ENCODE measurements at regions not wholly inside any gene's neighbourhood (a gene's known extent, or its start where the extent isn't known, plus 50 kb on each side); places are given as distances from the start of the nearest gene placed in this dataset.

DNA sequence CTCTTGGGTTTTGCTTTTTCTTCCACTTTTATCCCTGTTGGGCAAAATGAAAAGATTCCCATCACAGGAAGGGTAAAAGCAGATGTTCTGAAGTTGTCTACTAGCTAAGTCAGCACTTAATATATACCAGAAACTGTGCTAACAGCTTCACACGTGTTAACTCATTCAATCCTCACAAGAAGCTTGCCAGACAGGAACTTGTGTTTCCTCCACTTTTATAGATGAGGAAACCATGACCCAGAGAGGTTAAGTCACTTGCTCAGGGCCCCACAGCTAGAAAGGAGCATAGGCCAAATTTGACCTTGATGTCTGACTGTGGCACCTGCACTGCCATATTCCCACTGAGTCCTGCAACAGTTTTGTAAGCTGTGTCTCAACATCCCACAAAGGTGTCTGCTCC, 76.8 kb upstream of the EPC2 start:
- H3K4me1 ChIP-seq (ENCODE audit: control insufficient read depth in 1 of 2, insufficient read depth in 2 of 2, low read depth in 1 of 2, low read length in 1 of 2) = no peaks in the 10 kb centered on the region
- no peak overlapping the region for H3K9ac ChIP-seq
- H3F3A ChIP-seq (replicated peaks; ENCODE audit: insufficient read depth) = no peaks in the 10 kb centered on the region
- no peaks in the 10 kb centered on the region for H3K36me3 ChIP-seq (replicated peaks in 1 of 2; ENCODE audit: control insufficient read depth in 1 of 2, insufficient read depth in 2 of 2, low read length in 1 of 2)
- no peaks in the 10 kb centered on the region for H4K20me1 ChIP-seq (ENCODE audit: insufficient read depth)
- no peaks in the 10 kb centered on the region for H3K9me2 ChIP-seq
- TF ChIP-seq ZBTB33 (IDR thresholded peaks at IDR 0.05; ENCODE audit: borderline replicate concordance, low read depth) (no peak), RAD21 (IDR thresholded peaks at IDR 0.05; ENCODE audit: low read length) (no peak), TEAD4 (IDR thresholded peaks at IDR 0.05; ENCODE audit: borderline replicate concordance, insufficient read depth) (no peak)
- TF ChIP-seq, protein P1, sequence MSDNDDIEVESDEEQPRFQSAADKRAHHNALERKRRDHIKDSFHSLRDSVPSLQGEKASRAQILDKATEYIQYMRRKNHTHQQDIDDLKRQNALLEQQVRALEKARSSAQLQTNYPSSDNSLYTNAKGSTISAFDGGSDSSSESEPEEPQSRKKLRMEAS (IDR thresholded peaks at IDR 0.05; ENCODE audit: low read depth) = no peak
- TF ChIP-seq, protein P2, sequence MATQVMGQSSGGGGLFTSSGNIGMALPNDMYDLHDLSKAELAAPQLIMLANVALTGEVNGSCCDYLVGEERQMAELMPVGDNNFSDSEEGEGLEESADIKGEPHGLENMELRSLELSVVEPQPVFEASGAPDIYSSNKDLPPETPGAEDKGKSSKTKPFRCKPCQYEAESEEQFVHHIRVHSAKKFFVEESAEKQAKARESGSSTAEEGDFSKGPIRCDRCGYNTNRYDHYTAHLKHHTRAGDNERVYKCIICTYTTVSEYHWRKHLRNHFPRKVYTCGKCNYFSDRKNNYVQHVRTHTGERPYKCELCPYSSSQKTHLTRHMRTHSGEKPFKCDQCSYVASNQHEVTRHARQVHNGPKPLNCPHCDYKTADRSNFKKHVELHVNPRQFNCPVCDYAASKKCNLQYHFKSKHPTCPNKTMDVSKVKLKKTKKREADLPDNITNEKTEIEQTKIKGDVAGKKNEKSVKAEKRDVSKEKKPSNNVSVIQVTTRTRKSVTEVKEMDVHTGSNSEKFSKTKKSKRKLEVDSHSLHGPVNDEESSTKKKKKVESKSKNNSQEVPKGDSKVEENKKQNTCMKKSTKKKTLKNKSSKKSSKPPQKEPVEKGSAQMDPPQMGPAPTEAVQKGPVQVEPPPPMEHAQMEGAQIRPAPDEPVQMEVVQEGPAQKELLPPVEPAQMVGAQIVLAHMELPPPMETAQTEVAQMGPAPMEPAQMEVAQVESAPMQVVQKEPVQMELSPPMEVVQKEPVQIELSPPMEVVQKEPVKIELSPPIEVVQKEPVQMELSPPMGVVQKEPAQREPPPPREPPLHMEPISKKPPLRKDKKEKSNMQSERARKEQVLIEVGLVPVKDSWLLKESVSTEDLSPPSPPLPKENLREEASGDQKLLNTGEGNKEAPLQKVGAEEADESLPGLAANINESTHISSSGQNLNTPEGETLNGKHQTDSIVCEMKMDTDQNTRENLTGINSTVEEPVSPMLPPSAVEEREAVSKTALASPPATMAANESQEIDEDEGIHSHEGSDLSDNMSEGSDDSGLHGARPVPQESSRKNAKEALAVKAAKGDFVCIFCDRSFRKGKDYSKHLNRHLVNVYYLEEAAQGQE (IDR thresholded peaks at IDR 0.05; ENCODE audit: low read depth, low read length) = no peak
- POLR2A ChIA-PET = no interaction called here
- no peaks in the 10 kb centered on the region for H3K9me3 ChIP-seq
- no peak overlapping the region for H2AFZ ChIP-seq (ENCODE audit: low read depth)
- H3K4me3 ChIP-seq (ENCODE audit: low read depth in 2 of 2, low read length in 1 of 2) = no peak overlapping the region
- CTCF ChIA-PET = interaction anchor here (1.2 kb wide), 1 partner anchor 15 kb away, joined by 3 read pairs; no protein-coding TSS in a partner anchor
- H3K4me2 ChIP-seq = no peak overlapping the region
- 8% methylated on average over 1 of the region's 1 CpG for WGBS (ENCODE audit: low lambda C conversion rate)
- peaks cover 7% of the 10 kb centered on the region; the same call in 1 of the 2 replicates for H3K27me3 ChIP-seq (ENCODE audit: insufficient read depth)
- DNase-seq = no peak
- no peaks in the 10 kb centered on the region for H3K79me2 ChIP-seq (ENCODE audit: insufficient read depth)
- no peak overlapping the region for H3K27ac ChIP-seq (ENCODE audit: low read depth in 2 of 2, low read length in 1 of 2)

GRCh38 chr2:148568597-148568996, 76.0 kb upstream of the EPC2 start:
- Histone ChIP-seq H3K79me2 (ENCODE audit: insufficient read depth) (no peaks in the 10 kb centered on the region), H3K9me3 (no peaks in the 10 kb centered on the region), H3K9me2 (no peaks in the 10 kb centered on the region), H4K20me1 (ENCODE audit: insufficient read depth) (no peaks in the 10 kb centered on the region), H3F3A (replicated peaks; ENCODE audit: insufficient read depth) (no peaks in the 10 kb centered on the region), H3K4me1 (ENCODE audit: control insufficient read depth in 1 of 2, insufficient read depth in 2 of 2, low read depth in 1 of 2, low read length in 1 of 2) (no peaks in the 10 kb centered on the region), H3K27me3 (ENCODE audit: insufficient read depth) (peaks cover 7% of the 10 kb centered on the region; the same call in 1 of the 2 replicates), H3K27ac (ENCODE audit: low read depth in 2 of 2, low read length in 1 of 2) (no peak overlapping the region), H3K9ac (no peak overlapping the region), H2AFZ (ENCODE audit: low read depth) (no peak overlapping the region), H3K4me2 (no peak overlapping the region), H3K4me3 (ENCODE audit: low read depth in 2 of 2, low read length in 1 of 2) (no peak overlapping the region), H3K36me3 (replicated peaks in 1 of 2; ENCODE audit: control insufficient read depth in 1 of 2, insufficient read depth in 2 of 2, low read length in 1 of 2) (no peaks in the 10 kb centered on the region)
- DNase-seq = no peak
- ChIA-PET POLR2A (no interaction called here), CTCF (interaction anchor here (1.2 kb wide), 1 partner anchor 16 kb away, joined by 3 read pairs; no protein-coding TSS in a partner anchor)
- WGBS (ENCODE audit: low lambda C conversion rate) = 83% methylated on average over 7 of the region's 9 CpGs
- no peak for TF ChIP-seq FOXJ3 (CRISPR knock-in tag; IDR thresholded peaks at IDR 0.05)
- no peak for TF ChIP-seq JUND (IDR thresholded peaks at IDR 0.05)
- no peak for TF ChIP-seq SIN3A (IDR thresholded peaks at IDR 0.05; ENCODE audit: borderline replicate concordance, low read depth, low read length)
- TF ChIP-seq EZH2phosphoT487 (IDR thresholded peaks at IDR 0.05; ENCODE audit: borderline replicate concordance, low read depth) = no peak
- TF ChIP-seq RCOR1 (IDR thresholded peaks at IDR 0.05; ENCODE audit: low read length) = no peak
- TF ChIP-seq RXRA (IDR thresholded peaks at IDR 0.05; ENCODE audit: borderline replicate concordance, low read depth) = no peak
- TF ChIP-seq YY1 (IDR thresholded peaks at IDR 0.05; ENCODE audit: low read depth) = no peak
- TF ChIP-seq, protein P3, sequence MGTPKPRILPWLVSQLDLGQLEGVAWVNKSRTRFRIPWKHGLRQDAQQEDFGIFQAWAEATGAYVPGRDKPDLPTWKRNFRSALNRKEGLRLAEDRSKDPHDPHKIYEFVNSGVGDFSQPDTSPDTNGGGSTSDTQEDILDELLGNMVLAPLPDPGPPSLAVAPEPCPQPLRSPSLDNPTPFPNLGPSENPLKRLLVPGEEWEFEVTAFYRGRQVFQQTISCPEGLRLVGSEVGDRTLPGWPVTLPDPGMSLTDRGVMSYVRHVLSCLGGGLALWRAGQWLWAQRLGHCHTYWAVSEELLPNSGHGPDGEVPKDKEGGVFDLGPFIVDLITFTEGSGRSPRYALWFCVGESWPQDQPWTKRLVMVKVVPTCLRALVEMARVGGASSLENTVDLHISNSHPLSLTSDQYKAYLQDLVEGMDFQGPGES (IDR thresholded peaks at IDR 0.05; ENCODE audit: low read depth, low read length) = no peak
- no peak for TF ChIP-seq USF1 (IDR thresholded peaks at IDR 0.05; ENCODE audit: borderline replicate concordance, low read depth)
- no peak for TF ChIP-seq MXI1 (IDR thresholded peaks at IDR 0.05; ENCODE audit: low read depth, low read length)
- no peak for TF ChIP-seq TEAD4 (IDR thresholded peaks at IDR 0.05; ENCODE audit: borderline replicate concordance, insufficient read depth)
- no peak for TF ChIP-seq NFIC (IDR thresholded peaks at IDR 0.05; ENCODE audit: borderline replicate concordance)
- TF ChIP-seq, protein P4, sequence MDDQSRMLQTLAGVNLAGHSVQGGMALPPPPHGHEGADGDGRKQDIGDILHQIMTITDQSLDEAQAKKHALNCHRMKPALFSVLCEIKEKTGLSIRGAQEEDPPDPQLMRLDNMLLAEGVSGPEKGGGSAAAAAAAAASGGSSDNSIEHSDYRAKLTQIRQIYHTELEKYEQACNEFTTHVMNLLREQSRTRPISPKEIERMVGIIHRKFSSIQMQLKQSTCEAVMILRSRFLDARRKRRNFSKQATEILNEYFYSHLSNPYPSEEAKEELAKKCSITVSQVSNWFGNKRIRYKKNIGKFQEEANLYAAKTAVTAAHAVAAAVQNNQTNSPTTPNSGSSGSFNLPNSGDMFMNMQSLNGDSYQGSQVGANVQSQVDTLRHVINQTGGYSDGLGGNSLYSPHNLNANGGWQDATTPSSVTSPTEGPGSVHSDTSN (IDR thresholded peaks at IDR 0.05) = no peak
- no peak for TF ChIP-seq SMC3 (IDR thresholded peaks at IDR 0.05; ENCODE audit: low read depth, low read length)
- TF ChIP-seq CHD2 (IDR thresholded peaks at IDR 0.05; ENCODE audit: low read length, partially characterized antibody) = no peak
